ENCODE measurements at regions not wholly inside any gene's neighbourhood (a gene's known extent, or its start where the extent isn't known, plus 50 kb on each side); places are given as distances from the start of the nearest gene placed in this dataset.

DNA sequence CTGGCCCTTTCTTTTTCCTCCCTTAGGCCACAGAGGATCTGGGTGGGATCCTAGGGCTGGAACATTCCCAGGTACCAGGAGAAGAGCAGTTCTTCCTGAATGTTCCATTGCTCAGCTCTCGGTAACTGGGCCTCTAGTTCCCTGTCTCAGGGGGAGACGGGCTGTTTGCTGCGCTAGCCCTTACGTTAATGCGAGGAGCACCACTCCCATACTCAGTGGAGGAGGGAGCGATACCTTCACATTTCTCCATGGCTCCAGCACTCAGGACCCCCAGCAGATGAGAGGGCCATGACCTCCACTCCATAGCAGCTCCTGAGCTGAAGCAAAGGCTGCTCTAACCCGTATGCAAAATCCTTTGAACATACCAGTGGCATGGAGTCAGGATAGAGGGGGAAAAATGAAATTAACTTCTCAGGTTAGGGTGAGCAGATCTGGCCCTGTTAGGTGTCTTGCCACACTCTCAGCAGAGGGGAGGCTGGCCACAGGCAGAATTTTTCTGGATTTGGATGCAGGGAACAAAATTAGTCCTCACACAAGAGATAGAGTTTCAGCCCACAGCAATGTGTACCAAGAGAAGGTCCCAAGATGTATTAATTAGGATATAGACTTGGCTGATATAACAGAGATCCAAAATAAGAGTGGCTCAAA, 206.7 kb downstream of the ZFP36L2 start:
- POLR2A ChIA-PET (ENCODE audit: low non-redundant PET) = no interaction called here
- peak overlapping the region; percentile 77 for H3K27ac ChIP-seq
- CTCF ChIA-PET = no interaction called here
- no peak for DNase-seq (ENCODE audit: low spot score)
- TF ChIP-seq, protein P1, sequence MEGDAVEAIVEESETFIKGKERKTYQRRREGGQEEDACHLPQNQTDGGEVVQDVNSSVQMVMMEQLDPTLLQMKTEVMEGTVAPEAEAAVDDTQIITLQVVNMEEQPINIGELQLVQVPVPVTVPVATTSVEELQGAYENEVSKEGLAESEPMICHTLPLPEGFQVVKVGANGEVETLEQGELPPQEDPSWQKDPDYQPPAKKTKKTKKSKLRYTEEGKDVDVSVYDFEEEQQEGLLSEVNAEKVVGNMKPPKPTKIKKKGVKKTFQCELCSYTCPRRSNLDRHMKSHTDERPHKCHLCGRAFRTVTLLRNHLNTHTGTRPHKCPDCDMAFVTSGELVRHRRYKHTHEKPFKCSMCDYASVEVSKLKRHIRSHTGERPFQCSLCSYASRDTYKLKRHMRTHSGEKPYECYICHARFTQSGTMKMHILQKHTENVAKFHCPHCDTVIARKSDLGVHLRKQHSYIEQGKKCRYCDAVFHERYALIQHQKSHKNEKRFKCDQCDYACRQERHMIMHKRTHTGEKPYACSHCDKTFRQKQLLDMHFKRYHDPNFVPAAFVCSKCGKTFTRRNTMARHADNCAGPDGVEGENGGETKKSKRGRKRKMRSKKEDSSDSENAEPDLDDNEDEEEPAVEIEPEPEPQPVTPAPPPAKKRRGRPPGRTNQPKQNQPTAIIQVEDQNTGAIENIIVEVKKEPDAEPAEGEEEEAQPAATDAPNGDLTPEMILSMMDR (conservative IDR thresholded peaks at IDR 0.05; ENCODE audit: low read depth) = no peak

DNA sequence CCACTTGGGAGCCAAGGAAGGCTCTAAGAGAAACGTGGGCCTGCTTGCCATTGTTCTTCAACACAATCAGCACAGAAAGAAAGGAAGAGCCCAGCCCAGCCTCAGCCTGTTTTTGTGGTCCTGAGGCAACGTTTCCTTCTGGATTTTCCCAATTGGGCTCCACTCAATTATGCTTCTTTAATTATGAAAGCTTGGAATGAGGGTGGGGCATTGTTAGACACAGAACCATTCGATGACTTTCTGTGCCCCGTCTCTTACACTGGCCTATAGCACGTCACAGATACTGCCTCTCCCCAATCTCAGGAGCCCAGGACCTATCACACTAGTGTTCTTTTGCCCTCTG, 207.4 kb downstream of the ZFP36L2 start:
- H3K27ac ChIP-seq = peak overlapping the region; percentile 77
- ChIA-PET CTCF (no interaction called here), POLR2A (ENCODE audit: low non-redundant PET) (interaction anchor here (0.9 kb wide), 1 partner anchor 8 kb away, joined by 3 read pairs; no protein-coding TSS in a partner anchor)
- no peak for DNase-seq (ENCODE audit: low spot score)
- TF ChIP-seq, protein P1 (conservative IDR thresholded peaks at IDR 0.05; ENCODE audit: low read depth) = no peak

DNA sequence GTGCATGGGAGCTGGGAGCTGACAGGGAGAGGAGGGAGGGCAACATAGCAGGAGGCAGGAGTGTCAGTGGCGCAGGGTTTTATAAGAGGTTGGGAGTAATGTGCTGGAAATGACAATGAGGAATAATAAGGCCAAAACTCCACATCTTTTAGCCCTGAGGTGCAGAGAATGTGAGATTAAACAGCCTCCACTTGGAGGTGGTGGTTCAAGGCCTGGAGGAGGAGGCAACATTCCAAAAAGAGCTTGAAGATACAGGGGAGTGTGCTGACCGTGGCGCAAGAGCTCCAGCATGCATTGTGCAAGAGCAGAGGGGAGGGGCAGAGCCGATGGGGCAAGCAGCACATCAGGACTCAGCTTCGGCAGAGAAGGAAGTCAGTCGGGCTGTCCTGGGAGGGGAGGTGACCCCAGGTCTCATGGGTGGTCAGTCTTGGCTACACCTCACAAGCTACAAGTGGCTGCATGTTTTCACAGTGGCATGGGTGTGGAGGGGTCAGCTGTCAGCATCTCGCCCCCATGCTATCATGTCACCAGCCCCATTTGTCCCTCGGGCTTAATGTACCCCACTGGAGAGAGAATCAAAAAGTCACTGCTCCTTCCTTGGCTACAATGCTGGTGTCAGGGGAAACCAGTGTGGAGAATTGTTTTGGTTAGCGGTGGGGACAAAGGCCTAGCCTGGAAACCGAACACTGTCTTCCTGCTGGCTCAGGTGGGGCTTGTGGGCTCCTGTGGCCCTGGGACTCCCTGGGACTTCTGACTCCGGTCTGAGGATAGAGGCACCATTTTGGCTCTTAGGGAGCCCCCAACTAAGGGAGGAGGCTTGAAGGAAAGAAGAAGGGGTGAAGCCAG, 208.0 kb downstream of the ZFP36L2 start:
- ChIA-PET CTCF (no interaction called here), POLR2A (ENCODE audit: low non-redundant PET) (interaction anchor here (0.9 kb wide), 1 partner anchor 9 kb away, joined by 3 read pairs; no protein-coding TSS in a partner anchor)
- peak; percentile 64 for DNase-seq (ENCODE audit: low spot score)
- peak overlapping the region; percentile 77 for H3K27ac ChIP-seq
- TF ChIP-seq, protein P1 (conservative IDR thresholded peaks at IDR 0.05; ENCODE audit: low read depth) = no peak

DNA sequence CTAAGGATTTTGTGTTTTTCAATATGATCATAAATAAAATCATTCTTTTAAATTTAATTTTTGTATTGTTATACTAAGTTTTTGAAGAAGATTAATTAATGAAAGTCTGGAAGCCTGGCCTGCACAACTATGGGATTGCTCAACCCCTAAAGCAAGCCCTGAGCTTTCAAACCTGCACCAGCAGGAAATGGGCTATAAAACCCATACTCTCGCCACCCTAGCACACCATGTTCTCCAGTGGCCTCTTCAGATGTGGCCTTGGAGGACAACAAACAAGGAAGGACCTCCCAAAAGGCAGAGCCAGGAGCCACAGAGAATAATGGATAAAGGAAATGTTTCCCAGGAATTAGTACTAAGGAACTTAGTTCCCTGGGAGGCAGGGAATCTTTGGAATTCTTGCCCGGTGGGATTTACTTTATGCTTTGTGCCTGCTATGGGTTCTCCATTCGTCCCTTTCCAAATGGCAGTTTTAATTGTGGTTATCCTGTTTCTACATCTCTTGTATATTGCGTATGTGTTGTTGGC, 212.5 kb downstream of the ZFP36L2 start:
- no peak for DNase-seq (ENCODE audit: low spot score)
- ChIA-PET POLR2A (ENCODE audit: low non-redundant PET) (no interaction called here), CTCF (interaction anchor here (0.6 to 1.2 kb wide), 3 partner anchors 8 to 208 kb away, joined by 3 read pairs; no protein-coding TSS in a partner anchor)
- TF ChIP-seq, protein P1 (conservative IDR thresholded peaks at IDR 0.05; ENCODE audit: low read depth) = no peak
- H3K27ac ChIP-seq = no peak overlapping the region

DNA sequence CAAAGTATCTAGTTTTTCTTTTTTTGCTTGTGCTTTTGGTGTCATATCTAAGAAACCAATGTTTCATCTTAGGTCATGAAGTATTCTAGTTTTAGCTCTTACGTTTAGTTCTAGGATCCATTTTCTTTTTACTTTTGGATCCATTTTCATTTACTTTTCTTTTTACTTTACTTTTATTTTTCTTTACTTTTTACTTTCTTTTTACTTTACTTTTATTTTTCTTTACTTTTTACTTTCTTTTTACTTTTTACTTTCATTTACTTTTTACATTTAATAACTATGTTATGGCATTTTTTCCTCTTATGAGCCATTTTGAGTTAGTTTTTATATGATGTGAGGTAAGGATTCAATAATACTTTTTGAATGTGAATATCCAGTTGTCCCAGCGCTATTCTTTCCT, 213.4 kb downstream of the ZFP36L2 start:
- no peak for DNase-seq (ENCODE audit: low spot score)
- ChIA-PET CTCF (interaction anchor here (0.5 kb wide), 1 partner anchor 37 kb away, joined by 3 read pairs; no protein-coding TSS in a partner anchor), POLR2A (ENCODE audit: low non-redundant PET) (no interaction called here)
- TF ChIP-seq, protein P1 (conservative IDR thresholded peaks at IDR 0.05; ENCODE audit: low read depth) = no peak
- no peak overlapping the region for H3K27ac ChIP-seq

DNA sequence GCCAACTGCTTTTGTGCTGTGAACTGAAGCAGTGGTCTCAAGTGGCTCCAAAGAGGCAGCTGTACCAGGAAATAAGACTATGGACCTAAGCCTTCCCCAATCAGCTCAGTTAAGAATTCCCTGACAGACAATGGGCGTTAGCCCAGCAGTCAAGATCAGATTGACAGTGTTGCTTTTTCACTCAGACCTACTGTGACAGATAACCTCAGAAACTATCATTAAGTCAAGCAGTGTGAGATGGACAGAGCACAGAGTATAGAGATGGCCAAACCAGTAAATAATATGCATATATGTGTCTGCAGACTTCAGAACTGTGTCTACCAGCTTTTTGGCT, 215.3 kb downstream of the ZFP36L2 start:
- ChIA-PET POLR2A (ENCODE audit: low non-redundant PET) (no interaction called here), CTCF (no interaction called here)
- DNase-seq (ENCODE audit: low spot score) = no peak
- TF ChIP-seq, protein P1 (conservative IDR thresholded peaks at IDR 0.05; ENCODE audit: low read depth) = no peak
- peak overlapping the region; percentile 53; the same call in 1 of the 2 replicates for H3K27ac ChIP-seq

Data from RWPE1 (cell line).